ENCODE measurements at regions not wholly inside any gene's neighbourhood (a gene's known extent, or its start where the extent isn't known, plus 50 kb on each side); places are given as distances from the start of the nearest gene placed in this dataset.
"Not testable (repeated sequence)": the region's sequence is repeated elsewhere in the genome, so short reads cannot be mapped to it uniquely, and the experiment has no call there.

GRCh38 chr18:1848716-1849115 is 722.6 kb downstream of the METTL4 start:
- no peak for DNase-seq (ENCODE audit: low spot score)

GRCh38 chr18:1849386-1849785 is 721.9 kb downstream of the METTL4 start:
- no peak for DNase-seq (ENCODE audit: low spot score)

GRCh38 chr18:1857281-1857680 is 714.0 kb downstream of the METTL4 start:
- DNase-seq (ENCODE audit: low spot score): not testable (repeated sequence)

- DNase-seq (ENCODE audit: low spot score): no peak
Observed at GRCh38 chr18:1861473-1861872, 709.8 kb downstream of the METTL4 start.

- DNase-seq (ENCODE audit: low spot score): no peak
Observed at GRCh38 chr18:1865869-1866268, 705.4 kb downstream of the METTL4 start.

GRCh38 chr18:1872274-1872673 is 699.0 kb downstream of the METTL4 start:
- no peak for DNase-seq (ENCODE audit: low spot score)

- no peak for DNase-seq (ENCODE audit: low spot score)
Observed at GRCh38 chr18:1875219-1875618, 696.1 kb downstream of the METTL4 start.

GRCh38 chr18:1884623-1885022 is 686.7 kb downstream of the METTL4 start:
- no peak for DNase-seq (ENCODE audit: low spot score)

GRCh38 chr18:1891641-1892040 is 679.7 kb downstream of the METTL4 start:
- no peak for DNase-seq (ENCODE audit: low spot score)

- no peak for DNase-seq (ENCODE audit: low spot score)
Observed at GRCh38 chr18:1892191-1892590, 679.1 kb downstream of the METTL4 start.

- DNase-seq (ENCODE audit: low spot score): no peak
Observed at GRCh38 chr18:1895456-1896185, 675.7 kb downstream of the METTL4 start.

- no peak for DNase-seq (ENCODE audit: low spot score)
Observed at GRCh38 chr18:1906421-1906820, 664.9 kb downstream of the METTL4 start.

- DNase-seq (ENCODE audit: low spot score): no peak
Observed at GRCh38 chr18:1907470-1908206, 663.7 kb downstream of the METTL4 start.

- DNase-seq (ENCODE audit: low spot score): no peak
Observed at GRCh38 chr18:1914489-1914888, 656.8 kb downstream of the METTL4 start.

- no peak for DNase-seq (ENCODE audit: low spot score)
Observed at GRCh38 chr18:1916869-1917523, 654.3 kb downstream of the METTL4 start.

- DNase-seq (ENCODE audit: low spot score): no peak
Observed at GRCh38 chr18:1917569-1917968, 653.7 kb downstream of the METTL4 start.

- no peak for DNase-seq (ENCODE audit: low spot score)
Observed at GRCh38 chr18:1922066-1922465, 649.2 kb downstream of the METTL4 start.

- no peak for DNase-seq (ENCODE audit: low spot score)
Observed at GRCh38 chr18:1928711-1929110, 642.6 kb downstream of the METTL4 start.

- DNase-seq (ENCODE audit: low spot score): no peak
Observed at GRCh38 chr18:1929720-1930119, 641.6 kb downstream of the METTL4 start.

- no peak for DNase-seq (ENCODE audit: low spot score)
Observed at GRCh38 chr18:1930291-1931270, 640.7 kb downstream of the METTL4 start.

GRCh38 chr18:1952486-1952885 is 618.8 kb downstream of the METTL4 start:
- no peak for DNase-seq (ENCODE audit: low spot score)
